ENCODE measurements at regions not wholly inside any gene's neighbourhood (a gene's known extent, or its start where the extent isn't known, plus 50 kb on each side); places are given as distances from the start of the nearest gene placed in this dataset.
"Not testable (repeated sequence)": the region's sequence is repeated elsewhere in the genome, so short reads cannot be mapped to it uniquely, and the experiment has no call there.

DNA sequence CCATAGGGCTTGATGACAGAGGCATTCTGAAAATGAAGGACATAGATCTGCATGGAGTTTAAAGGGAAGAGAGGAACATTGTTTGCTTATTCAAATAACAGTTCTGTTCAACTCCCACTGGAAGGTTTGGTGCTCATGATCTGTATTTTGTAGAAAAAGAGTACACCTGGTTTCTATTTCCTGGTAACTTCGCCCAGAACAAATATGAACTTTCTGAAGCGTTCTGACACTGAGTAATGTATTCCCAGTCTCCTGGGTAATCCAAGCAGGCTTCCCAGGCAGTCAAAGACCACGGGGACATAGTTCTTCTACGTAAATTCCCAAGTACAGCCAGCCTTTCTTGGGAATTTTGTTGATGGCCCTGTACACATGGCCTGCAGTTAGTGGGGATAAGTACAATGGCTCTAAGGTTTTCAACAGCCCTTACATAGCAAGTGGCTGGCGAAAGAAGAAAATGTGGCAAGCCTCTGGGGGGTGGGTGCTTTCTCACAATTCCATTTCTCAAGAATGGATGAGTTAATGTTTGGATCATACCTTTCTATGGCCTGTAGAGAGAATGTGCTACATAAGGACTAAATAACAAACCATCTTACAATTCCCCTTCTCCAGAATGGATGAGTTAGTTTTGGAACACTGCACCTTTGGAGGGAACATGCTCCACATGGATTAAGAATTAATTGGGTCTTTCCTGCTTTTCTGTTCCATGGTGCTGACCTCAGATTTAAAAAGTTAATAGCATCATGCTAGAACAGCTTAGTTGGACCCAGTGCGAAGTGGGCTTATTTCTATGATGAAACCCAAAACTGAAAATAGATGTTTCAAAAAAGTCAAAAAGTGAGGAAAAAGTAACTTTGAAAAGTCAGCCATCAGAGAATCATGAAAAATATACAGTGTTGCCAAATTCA is 52.7 kb downstream of the COL6A6 start:
- Mint-ChIP-seq H3K27me3 (peaks cover 17% of the 10 kb centered on the region), H3K4me1 (no peaks in the 10 kb centered on the region), H3K36me3 (no peaks in the 10 kb centered on the region), H3K4me3 (no peak overlapping the region), H3K27ac (no peak overlapping the region), H3K9me3 (no peaks in the 10 kb centered on the region)
- no peak for DNase-seq

- H3K36me3 Mint-ChIP-seq, result no peaks in the 10 kb centered on the region
- no peaks in the 10 kb centered on the region for H3K9me3 Mint-ChIP-seq
- H3K27me3 Mint-ChIP-seq, result peaks cover 29% of the 10 kb centered on the region
- no peak overlapping the region for H3K4me3 Mint-ChIP-seq
- no peaks in the 10 kb centered on the region for H3K4me1 Mint-ChIP-seq
- no peak overlapping the region for H3K27ac Mint-ChIP-seq
- DNase-seq, result no peak
Measured at GRCh38 chr3:130572769-130573168, 55.8 kb downstream of the COL6A6 start.

- no peaks in the 10 kb centered on the region for H3K36me3 Mint-ChIP-seq
- no peaks in the 10 kb centered on the region for H3K9me3 Mint-ChIP-seq
- no peak for DNase-seq
- H3K27ac Mint-ChIP-seq, result no peak overlapping the region
- no peak overlapping the region for H3K4me3 Mint-ChIP-seq
- no peaks in the 10 kb centered on the region for H3K4me1 Mint-ChIP-seq
- H3K27me3 Mint-ChIP-seq, result peaks cover 34% of the 10 kb centered on the region
Measured at GRCh38 chr3:130576375-130577266, 59.6 kb downstream of the COL6A6 start.

- H3K4me3 Mint-ChIP-seq, result no peak overlapping the region
- H3K36me3 Mint-ChIP-seq, result no peaks in the 10 kb centered on the region
- H3K27ac Mint-ChIP-seq, result no peak overlapping the region
- no peaks in the 10 kb centered on the region for H3K9me3 Mint-ChIP-seq
- H3K4me1 Mint-ChIP-seq, result no peaks in the 10 kb centered on the region
- peaks cover 25% of the 10 kb centered on the region for H3K27me3 Mint-ChIP-seq
- no peak for DNase-seq
Measured at GRCh38 chr3:130582457-130583153, 65.6 kb downstream of the COL6A6 start.

GRCh38 chr3:130594749-130595148 is 77.8 kb downstream of the COL6A6 start:
- not testable (repeated sequence) for H3K36me3 Mint-ChIP-seq, H3K4me3 Mint-ChIP-seq, H3K27ac Mint-ChIP-seq, H3K9me3 Mint-ChIP-seq, H3K4me1 Mint-ChIP-seq
- DNase-seq, result peak; percentile 1
- H3K27me3 Mint-ChIP-seq, result peaks cover 41% of the 10 kb centered on the region

DNA sequence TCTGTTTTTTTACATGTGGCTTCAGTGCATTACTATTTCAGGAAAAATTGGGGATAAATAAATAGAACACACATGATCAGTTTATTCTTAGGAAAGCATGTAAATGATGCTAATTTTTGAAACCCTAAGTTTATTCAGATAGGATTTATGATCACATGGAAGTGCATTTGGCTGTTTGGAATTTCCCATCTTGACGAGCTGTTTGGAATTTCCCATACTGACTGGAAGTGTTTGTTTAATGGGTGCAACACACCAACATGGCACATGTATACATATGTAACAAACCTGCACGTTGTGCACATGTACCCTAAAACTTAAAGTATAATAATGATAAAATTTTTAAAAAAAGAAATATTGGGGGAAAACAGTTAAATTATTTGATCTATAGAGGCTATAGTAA is 79.5 kb downstream of the COL6A6 start:
- H3K27me3 Mint-ChIP-seq, result peaks cover 38% of the 10 kb centered on the region
- peaks cover 4% of the 10 kb centered on the region for H3K4me1 Mint-ChIP-seq
- H3K9me3 Mint-ChIP-seq, result no peaks in the 10 kb centered on the region
- no peaks in the 10 kb centered on the region for H3K36me3 Mint-ChIP-seq
- H3K4me3 Mint-ChIP-seq, result no peak overlapping the region
- H3K27ac Mint-ChIP-seq, result no peak overlapping the region
- DNase-seq, result no peak

- Mint-ChIP-seq H3K9me3 (peaks cover 8% of the 10 kb centered on the region), H3K36me3 (no peaks in the 10 kb centered on the region), H3K4me1 (no peaks in the 10 kb centered on the region), H3K27me3 (peaks cover 19% of the 10 kb centered on the region), H3K27ac (no peak overlapping the region), H3K4me3 (no peak overlapping the region)
- DNase-seq, result no peak
Measured at GRCh38 chr3:130601442-130601971, 84.5 kb downstream of the COL6A6 start.

GRCh38 chr3:130604806-130605205 is 87.8 kb downstream of the COL6A6 start:
- Mint-ChIP-seq H3K4me1 (no peaks in the 10 kb centered on the region), H3K27ac (no peak overlapping the region), H3K27me3 (peaks cover under 1% of the 10 kb centered on the region), H3K36me3 (no peaks in the 10 kb centered on the region), H3K4me3 (no peak overlapping the region), H3K9me3 (peaks cover 16% of the 10 kb centered on the region)
- DNase-seq, result no peak

DNA sequence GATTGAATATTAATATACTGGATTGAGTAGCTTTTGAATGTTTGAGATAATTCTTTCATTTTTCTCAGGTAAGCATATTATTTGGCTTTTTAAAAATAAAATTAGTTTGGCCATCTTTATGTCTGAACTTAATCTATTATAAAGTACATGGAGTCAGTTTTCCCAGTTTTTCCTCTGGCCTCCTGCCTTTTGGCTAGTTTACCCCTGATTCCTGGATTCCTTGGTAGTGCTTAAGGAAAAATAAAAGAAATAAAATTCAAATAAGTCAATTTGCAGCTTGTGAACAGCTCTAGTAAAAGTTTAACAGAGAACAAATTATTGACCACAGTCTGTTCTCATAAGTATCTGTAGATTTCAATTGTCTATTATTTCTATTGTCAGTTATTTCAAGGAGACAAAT is 89.4 kb downstream of the COL6A6 start:
- Mint-ChIP-seq H3K27ac (no peak overlapping the region), H3K36me3 (no peaks in the 10 kb centered on the region), H3K9me3 (peaks cover 16% of the 10 kb centered on the region), H3K4me3 (no peak overlapping the region), H3K4me1 (no peaks in the 10 kb centered on the region), H3K27me3 (no peaks in the 10 kb centered on the region)
- no peak for DNase-seq

GRCh38 chr3:130607553-130608154 is 90.7 kb downstream of the COL6A6 start:
- Mint-ChIP-seq H3K4me1 (no peaks in the 10 kb centered on the region), H3K27ac (no peak overlapping the region), H3K9me3 (peaks cover 20% of the 10 kb centered on the region), H3K27me3 (peaks cover 4% of the 10 kb centered on the region), H3K4me3 (no peak overlapping the region), H3K36me3 (no peaks in the 10 kb centered on the region)
- DNase-seq, result no peak

GRCh38 chr3:130609166-130609979 is 92.4 kb downstream of the COL6A6 start:
- DNase-seq, result no peak
- Mint-ChIP-seq H3K36me3 (no peaks in the 10 kb centered on the region), H3K27ac (no peak overlapping the region), H3K27me3 (peaks cover 4% of the 10 kb centered on the region), H3K4me3 (no peak overlapping the region), H3K4me1 (no peaks in the 10 kb centered on the region), H3K9me3 (peaks cover 20% of the 10 kb centered on the region)

DNA sequence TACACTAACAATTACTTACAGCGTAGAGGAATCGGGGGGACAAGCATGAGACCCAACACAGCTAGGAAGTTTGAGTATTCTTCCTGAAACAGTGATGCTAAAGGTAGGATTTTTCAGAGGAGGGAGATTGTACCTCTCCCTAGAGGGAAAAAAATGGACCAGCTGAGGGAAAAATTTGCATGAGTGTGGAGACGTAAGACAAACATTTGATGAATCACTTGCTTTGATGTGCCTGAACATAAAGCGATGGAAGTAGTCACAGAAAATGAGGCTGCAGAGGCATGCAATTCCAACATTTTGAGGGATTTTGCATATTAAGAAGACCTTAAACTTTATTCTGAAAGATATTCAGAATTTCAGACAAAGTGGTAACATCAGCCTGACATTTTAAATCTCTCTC is 102.2 kb downstream of the COL6A6 start:
- Mint-ChIP-seq H3K4me3 (no peak overlapping the region), H3K27me3 (peaks cover 14% of the 10 kb centered on the region), H3K9me3 (no peaks in the 10 kb centered on the region), H3K27ac (no peak overlapping the region), H3K36me3 (no peaks in the 10 kb centered on the region), H3K4me1 (no peaks in the 10 kb centered on the region)
- no peak for DNase-seq

DNA sequence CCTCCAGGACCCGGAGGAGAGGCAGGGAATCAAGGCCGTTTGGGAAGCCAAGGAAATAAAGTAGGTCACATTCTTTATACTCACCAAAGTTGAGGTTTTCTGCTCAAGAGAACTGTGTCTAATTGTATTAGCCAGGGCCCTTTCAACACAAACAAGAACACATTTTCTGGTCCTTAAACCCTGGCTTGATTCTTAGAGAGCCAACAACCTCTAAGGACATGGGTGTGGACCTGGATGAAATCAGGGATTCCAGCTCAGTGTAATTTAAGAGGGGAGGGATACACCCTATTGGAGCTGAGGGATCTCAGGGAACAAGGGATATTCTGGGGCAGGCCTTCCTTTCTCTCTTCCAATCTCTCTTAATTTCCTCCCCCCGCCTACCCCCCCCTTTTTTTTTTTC is 104.8 kb downstream of the COL6A6 start:
- H3K27me3 Mint-ChIP-seq, result peaks cover 10% of the 10 kb centered on the region

DNA sequence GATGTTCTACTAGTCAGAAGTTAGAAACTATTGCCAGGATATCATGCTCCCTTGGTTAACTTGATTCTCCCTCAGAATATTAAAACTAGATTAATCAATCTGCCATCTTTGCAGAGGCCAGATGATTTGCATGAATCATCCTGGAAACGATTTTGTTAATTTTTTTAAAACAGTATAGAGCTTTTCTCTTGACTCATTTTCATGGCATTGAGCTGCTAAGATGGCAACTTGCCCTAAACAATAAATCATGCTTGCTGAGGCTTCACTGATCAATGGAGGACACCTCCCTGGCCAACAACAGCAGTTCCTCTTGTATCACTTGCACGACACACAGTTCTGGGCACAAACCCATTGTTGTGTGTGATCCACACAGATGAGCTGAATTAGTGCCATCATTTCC is 109.1 kb downstream of the COL6A6 start:
- no peaks in the 10 kb centered on the region for H3K36me3 Mint-ChIP-seq

More for the DNA sequence above, 104.8 kb downstream of the COL6A6 start:
- no peak overlapping the region for H3K27ac Mint-ChIP-seq
- H3K4me3 Mint-ChIP-seq, result no peak overlapping the region
- no peaks in the 10 kb centered on the region for H3K36me3 Mint-ChIP-seq
- no peaks in the 10 kb centered on the region for H3K4me1 Mint-ChIP-seq
- no peaks in the 10 kb centered on the region for H3K9me3 Mint-ChIP-seq
- no peak for DNase-seq

More for the DNA sequence above, 109.1 kb downstream of the COL6A6 start:
- no peaks in the 10 kb centered on the region for H3K4me1 Mint-ChIP-seq
- peaks cover 6% of the 10 kb centered on the region for H3K27me3 Mint-ChIP-seq
- H3K9me3 Mint-ChIP-seq, result peaks cover 2% of the 10 kb centered on the region
- H3K4me3 Mint-ChIP-seq, result no peak overlapping the region
- no peak overlapping the region for H3K27ac Mint-ChIP-seq
- DNase-seq, result no peak

Measured in activated naive CD8-positive, alpha-beta T cell treated with anti-CD3 and anti-CD28 coated beads for 36 hours (primary cell).